GM19025 (cell line): ENCODE measurements at regions not wholly inside any gene's neighbourhood (a gene's known extent, or its start where the extent isn't known, plus 50 kb on each side); places are given as distances from the start of the nearest gene placed in this dataset.

ENCODE experiments used
- ATAC-seq: cut with Tn5 transposase; IDR thresholded peaks from one replicate; pipeline ENCODE4 v1.9.1; 2021; ENCODE audit warnings: mild to moderate bottlenecking, low read depth, moderate library complexity; ENCODE audit not compliant: unreplicated experiment

DNA sequence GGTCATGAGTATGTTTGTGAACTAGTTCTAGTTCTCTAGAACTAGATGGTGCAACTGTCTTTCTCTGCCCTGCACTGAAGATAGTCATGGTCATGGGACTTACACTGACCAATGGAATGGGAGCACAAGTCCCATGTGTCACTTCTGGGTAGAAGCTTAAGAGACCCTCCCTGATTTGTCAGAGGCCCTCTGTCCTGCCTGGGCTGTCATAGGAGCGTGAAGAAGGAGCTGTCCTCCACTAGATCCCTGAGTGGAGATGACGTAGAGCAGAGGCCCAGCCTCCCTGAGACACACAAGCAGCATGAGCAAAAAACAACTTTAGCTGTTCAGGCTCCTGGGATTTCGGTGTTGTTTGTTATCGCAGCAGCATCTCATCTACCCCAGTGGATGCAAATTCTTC lies 514.5 kb downstream of the PREX1 start:
- ATAC-seq, result no peak

- no peak for ATAC-seq
Measured at GRCh38 chr20:48311956-48312355, 515.8 kb downstream of the PREX1 start.

GRCh38 chr20:48310305-48310704 lies 517.5 kb downstream of the PREX1 start:
- ATAC-seq, result no peak

- no peak for ATAC-seq
Measured at GRCh38 chr20:48309293-48309692, 518.5 kb downstream of the PREX1 start.

- no peak for ATAC-seq
Measured at GRCh38 chr20:48308882-48309281, 518.9 kb downstream of the PREX1 start.

- ATAC-seq, result no peak
Measured at GRCh38 chr20:48308232-48308781, 519.5 kb downstream of the PREX1 start.

- ATAC-seq, result no peak
Measured at GRCh38 chr20:48307277-48307676, 520.5 kb downstream of the PREX1 start.

- ATAC-seq, result no peak
Measured at GRCh38 chr20:48302844-48303542, 517.7 kb upstream of the SULF2 start.

DNA sequence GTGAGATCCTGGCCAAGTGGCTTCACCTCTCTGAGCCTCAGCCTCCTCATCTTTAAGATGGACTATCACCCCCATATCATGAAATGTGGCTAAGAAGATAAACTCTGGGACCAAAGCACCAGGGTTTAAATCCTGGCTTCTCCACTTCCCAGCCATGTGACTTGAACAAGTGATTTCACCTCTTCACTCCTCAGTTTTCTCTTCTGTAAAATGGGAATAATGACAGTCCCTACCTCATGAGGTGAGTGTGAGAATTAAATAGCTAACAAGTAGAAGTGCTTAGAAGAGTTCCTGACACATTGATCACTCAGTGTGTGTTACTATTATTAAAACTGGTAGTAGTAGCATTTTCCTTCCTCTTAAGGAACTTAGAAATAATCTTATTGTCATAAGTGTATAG lies 516.9 kb upstream of the SULF2 start:
- no peak for ATAC-seq

- ATAC-seq, result no peak
Measured at GRCh38 chr20:48301189-48301588, 515.9 kb upstream of the SULF2 start.

- no peak for ATAC-seq
Measured at GRCh38 chr20:48300529-48300928, 515.2 kb upstream of the SULF2 start.

GRCh38 chr20:48298851-48299484 lies 513.7 kb upstream of the SULF2 start:
- no peak for ATAC-seq

DNA sequence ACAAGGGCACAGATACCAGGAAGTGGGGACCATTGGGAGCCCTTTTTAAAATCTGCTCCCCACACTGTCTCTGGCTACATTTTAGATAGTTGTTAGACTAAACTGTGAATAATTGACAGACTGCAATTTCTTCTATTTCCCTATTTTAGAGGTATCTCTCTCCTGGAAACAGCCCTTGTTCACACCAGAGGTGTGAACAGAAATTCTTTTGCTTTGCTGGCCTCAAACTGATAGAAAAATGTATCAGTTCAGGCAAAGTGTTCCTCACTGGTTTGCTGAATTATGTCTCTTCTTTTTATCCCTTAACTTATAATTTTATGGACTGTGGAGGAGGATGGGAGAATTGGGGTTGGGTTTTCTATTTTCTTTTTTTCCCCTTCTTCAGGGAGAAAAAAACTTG lies 513.2 kb upstream of the SULF2 start:
- ATAC-seq, result no peak

DNA sequence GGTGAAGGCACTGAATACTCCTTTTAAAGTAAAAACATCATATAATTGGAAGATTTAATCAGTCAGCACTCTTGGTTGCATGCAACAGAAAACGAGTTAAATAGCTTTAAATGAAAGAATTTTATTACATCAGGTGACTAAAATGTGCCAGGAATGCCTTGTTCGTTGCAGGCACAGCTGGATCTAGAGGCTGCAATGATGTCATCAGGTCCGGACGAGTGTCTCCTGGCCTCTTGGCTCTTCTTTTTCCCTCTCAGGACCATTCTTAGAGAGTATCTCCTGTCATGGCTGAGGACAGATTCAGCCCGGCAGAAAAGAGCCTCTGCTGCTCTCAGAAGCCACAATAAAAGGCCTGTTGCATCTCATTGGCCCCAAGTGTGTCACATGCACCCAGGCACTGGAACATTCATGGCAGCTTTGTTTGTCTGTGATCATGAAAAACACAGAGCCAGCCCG lies 510.7 kb upstream of the SULF2 start:
- no peak for ATAC-seq

- no peak for ATAC-seq
Measured at GRCh38 chr20:48295445-48295903, 510.2 kb upstream of the SULF2 start.

GRCh38 chr20:48294942-48295341 lies 509.7 kb upstream of the SULF2 start:
- ATAC-seq, result no peak

DNA sequence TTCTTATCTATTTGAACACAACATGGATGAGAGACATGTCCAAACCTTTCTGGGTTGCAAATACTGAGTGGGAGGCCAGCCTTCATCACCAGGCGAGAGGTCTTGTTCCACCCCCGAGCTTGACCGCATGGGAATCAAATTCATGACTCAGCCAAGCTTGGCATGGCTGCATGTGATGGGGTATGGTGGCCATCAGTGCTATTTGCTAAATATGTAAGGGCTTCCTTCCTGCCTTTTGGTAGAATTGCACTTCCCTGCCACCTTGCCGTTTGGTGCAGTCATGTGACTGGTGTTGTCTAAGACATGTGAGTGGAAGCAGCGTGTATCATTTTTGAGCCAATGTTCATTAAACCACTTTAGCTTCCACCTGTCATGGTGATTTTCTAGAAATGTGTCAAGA lies 508.9 kb upstream of the SULF2 start:
- ATAC-seq, result no peak

- no peak for ATAC-seq
Measured at GRCh38 chr20:48293671-48294070, 508.4 kb upstream of the SULF2 start.

GRCh38 chr20:48292806-48293205 lies 507.5 kb upstream of the SULF2 start:
- ATAC-seq, result no peak

DNA sequence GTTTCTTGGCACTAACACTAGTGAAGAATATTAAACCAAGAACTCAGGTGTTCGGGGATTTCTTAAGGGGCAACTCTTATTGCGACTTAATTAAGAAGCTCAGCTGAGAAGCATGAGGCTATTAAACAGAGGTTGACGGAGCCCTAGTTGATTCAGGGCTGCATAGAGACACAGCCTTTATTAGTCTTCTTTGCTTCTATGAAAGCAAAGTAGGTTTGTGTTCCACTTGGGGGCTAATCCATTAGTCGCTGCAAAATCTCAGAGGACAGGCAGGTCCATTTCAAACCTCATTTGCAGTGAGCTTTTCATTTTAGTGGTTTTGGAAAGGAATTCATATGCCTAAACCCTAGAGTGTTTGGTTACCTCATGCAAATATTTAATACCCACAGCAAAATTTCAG lies 506.6 kb upstream of the SULF2 start:
- no peak for ATAC-seq

DNA sequence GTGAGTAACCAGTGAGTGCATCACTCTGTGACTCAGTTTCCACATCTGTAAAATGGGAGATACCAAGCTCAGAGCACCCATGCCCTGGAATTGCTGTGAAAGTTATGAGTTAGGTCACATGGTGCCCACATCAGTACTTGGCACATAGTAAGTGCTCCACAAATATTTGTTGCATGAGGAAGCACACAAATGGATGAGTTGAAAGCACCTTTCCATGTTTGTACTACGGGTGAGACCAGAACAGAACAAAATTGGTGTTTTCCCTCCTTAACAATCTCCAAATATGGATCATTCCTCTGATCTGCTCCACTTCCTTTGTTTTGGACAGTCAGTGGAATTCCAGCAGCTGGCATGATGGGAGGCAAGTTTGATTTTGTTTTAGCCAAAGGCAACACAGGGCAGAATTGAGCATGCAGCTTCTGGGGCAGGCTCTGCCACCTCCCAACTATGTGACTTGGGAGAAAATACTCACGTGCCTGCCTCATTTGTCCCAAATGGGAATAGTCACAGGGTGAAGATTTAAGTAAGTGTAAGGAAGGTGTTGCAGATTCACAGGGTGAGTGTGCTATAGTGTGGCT lies 503.7 kb upstream of the SULF2 start:
- no peak for ATAC-seq
